IgD-negative memory B cell (primary cell): ENCODE measurements at regions not wholly inside any gene's neighbourhood (a gene's known extent, or its start where the extent isn't known, plus 50 kb on each side); places are given as distances from the start of the nearest gene placed in this dataset.

ENCODE experiments used
- H3K27ac Mint-ChIP-seq, 3 donors: one replicate each; pipeline ENCODE4 v1.8.0; 2020 to 2022; ENCODE audit warnings: mild to moderate bottlenecking in 3 of 3, mixed read lengths in 3 of 3, moderate library complexity in 1 of 3
- H3K27me3 Mint-ChIP-seq: one replicate; pipeline ENCODE4 v1.8.0; 2021; ENCODE audit warnings: mixed read lengths
- H3K36me3 Mint-ChIP-seq: one replicate; pipeline ENCODE4 v1.8.0; 2020; ENCODE audit warnings: mild to moderate bottlenecking, mixed read lengths
- H3K4me1 Mint-ChIP-seq, 3 donors: one replicate each; pipeline ENCODE4 v1.8.0; 2020 to 2022; ENCODE audit warnings: mixed read lengths in 3 of 3, mild to moderate bottlenecking in 1 of 3
- H3K4me3 Mint-ChIP-seq, 4 donors: one replicate each; pipeline ENCODE4 v1.8.0; 2020 to 2022; ENCODE audit warnings: mild to moderate bottlenecking in 4 of 4, mixed read lengths in 4 of 4, moderate library complexity in 3 of 4
- H3K9me3 Mint-ChIP-seq, 3 donors: one replicate each; pipeline ENCODE4 v1.8.0; 2020 to 2021; ENCODE audit warnings: mixed read lengths in 3 of 3, mild to moderate bottlenecking in 1 of 3

DNA sequence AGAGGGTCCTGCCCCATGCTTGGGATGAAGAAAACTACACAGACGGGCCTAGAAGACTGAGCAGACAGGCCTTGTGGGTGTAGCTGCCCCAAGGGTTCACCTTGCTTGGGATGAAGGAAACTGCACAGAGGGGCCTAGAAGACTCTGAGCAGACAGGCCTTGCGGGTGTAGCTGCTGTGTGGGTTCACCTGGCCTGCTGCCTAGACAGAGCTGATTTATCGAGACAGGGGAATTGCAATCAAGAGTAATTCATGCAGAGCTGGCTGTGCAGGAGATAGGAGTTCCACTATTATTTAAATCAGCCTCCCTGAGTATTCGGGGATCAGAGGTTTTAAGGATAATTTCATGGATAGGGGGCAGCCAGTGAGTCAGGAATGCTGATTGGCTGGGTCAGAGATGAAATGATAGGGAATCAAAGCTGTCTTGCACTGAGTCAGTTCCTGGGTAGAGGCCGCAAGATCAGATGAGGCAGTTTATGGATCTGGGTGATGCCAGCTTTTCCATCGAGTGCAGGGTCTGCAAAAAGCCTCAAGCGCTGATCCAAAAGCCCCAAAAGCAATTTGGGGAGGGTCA is 341.4 kb downstream of the GALR1 start:
- Mint-ChIP-seq H3K27me3 (peaks cover 2% of the 10 kb centered on the region), H3K27ac (no peak overlapping the region), H3K36me3 (no peaks in the 10 kb centered on the region), H3K9me3 (peaks cover 0 to 2% (median 0%) of the 10 kb centered on the region in 3 donors), H3K4me1 (no peaks in the 10 kb centered on the region), H3K4me3 (no peak overlapping the region)

DNA sequence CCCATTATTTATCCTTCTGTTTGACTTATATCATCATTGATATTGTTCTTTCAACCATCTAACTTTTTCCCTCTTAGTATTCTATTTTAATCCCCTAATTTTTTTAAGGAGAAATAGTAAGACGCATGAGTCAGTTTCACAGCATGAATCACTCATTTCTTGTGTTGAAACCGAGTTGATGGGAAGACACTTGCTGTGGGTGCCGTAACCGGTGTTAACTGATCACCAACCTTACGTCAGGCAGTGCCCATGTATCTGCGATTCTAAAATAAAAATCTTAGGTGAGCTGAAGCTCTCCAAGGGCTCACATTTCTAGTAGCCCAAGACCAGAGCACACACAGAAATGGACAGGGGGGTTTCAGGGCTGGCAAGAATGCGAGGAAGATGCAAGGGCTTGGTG is 348.1 kb downstream of the GALR1 start:
- Mint-ChIP-seq H3K27ac (no peak overlapping the region), H3K9me3 (no peaks in the 10 kb centered on the region), H3K4me3 (no peak overlapping the region), H3K27me3 (no peaks in the 10 kb centered on the region), H3K4me1 (no peaks in the 10 kb centered on the region), H3K36me3 (no peaks in the 10 kb centered on the region)

GRCh38 chr18:77600674-77601073 is 351.0 kb downstream of the GALR1 start:
- Mint-ChIP-seq H3K9me3 (no peaks in the 10 kb centered on the region), H3K27me3 (no peaks in the 10 kb centered on the region), H3K27ac (no peak overlapping the region), H3K36me3 (no peaks in the 10 kb centered on the region), H3K4me3 (no peak overlapping the region), H3K4me1 (no peaks in the 10 kb centered on the region)

- Mint-ChIP-seq H3K27me3 (no peaks in the 10 kb centered on the region), H3K27ac (no peak overlapping the region), H3K36me3 (no peaks in the 10 kb centered on the region), H3K9me3 (no peaks in the 10 kb centered on the region), H3K4me1 (no peaks in the 10 kb centered on the region), H3K4me3 (no peak overlapping the region)
Measured at GRCh38 chr18:77601567-77601966, 351.9 kb downstream of the GALR1 start.

DNA sequence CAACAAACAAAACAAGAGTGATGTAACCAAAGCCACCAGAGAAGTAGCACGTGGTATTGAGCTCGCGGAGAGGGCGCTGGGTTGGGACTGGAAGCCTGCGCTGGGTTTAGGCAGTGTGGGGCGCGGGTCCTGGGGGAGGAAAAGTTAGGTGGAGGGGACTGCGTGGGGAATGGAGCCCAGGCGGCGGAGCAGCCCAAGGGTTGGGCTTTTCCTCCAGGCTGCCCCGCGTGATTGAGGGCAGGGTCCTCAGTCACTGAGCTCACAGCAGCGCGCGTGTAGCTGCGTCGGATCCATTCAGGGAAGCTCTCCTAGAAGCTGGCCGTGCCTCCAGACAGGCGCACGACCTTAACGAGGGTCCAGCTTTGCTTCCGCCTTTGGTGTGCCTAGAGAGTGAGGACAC is 357.4 kb downstream of the GALR1 start:
- H3K27me3 Mint-ChIP-seq = no peaks in the 10 kb centered on the region
- no peak overlapping the region for H3K4me3 Mint-ChIP-seq
- H3K27ac Mint-ChIP-seq = no peak overlapping the region
- no peaks in the 10 kb centered on the region for H3K4me1 Mint-ChIP-seq
- H3K9me3 Mint-ChIP-seq = peaks cover 0 to 4% (median 0%) of the 10 kb centered on the region in 3 donors
- H3K36me3 Mint-ChIP-seq = no peaks in the 10 kb centered on the region

DNA sequence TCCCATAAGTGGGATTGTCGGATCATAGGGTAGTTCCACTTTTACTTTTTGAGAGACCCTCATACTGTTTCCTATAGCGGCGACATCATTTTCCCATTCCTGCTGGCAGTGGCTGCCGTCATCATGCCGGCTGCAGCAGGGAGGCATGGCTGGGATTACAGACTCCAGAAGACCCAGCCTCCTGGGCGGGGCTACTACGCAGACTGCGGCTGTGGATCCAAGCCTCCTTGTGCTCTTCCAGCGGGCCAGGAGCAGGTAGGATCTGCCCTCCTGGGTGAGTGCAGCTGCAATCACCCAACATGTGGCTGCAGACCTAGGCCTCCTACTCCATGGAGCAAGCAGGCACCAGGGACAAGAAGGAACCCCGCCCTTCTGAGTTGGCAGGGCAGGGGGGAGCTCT is 359.2 kb downstream of the GALR1 start:
- peaks cover 2% of the 10 kb centered on the region for H3K27me3 Mint-ChIP-seq
- peaks cover 0 to 4% (median 0%) of the 10 kb centered on the region in 3 donors for H3K9me3 Mint-ChIP-seq
- H3K4me3 Mint-ChIP-seq = no peak overlapping the region
- no peaks in the 10 kb centered on the region for H3K4me1 Mint-ChIP-seq
- H3K36me3 Mint-ChIP-seq = no peaks in the 10 kb centered on the region
- no peak overlapping the region for H3K27ac Mint-ChIP-seq

- Mint-ChIP-seq H3K4me1 (peaks cover 0 to 5% (median 4%) of the 10 kb centered on the region in 3 donors), H3K4me3 (no peak overlapping the region), H3K27ac (no peak overlapping the region), H3K36me3 (no peaks in the 10 kb centered on the region), H3K27me3 (peaks cover 6% of the 10 kb centered on the region), H3K9me3 (peaks cover 0 to 5% (median 0%) of the 10 kb centered on the region in 3 donors)
Measured at GRCh38 chr18:77617694-77618093, 368.0 kb downstream of the GALR1 start.

DNA sequence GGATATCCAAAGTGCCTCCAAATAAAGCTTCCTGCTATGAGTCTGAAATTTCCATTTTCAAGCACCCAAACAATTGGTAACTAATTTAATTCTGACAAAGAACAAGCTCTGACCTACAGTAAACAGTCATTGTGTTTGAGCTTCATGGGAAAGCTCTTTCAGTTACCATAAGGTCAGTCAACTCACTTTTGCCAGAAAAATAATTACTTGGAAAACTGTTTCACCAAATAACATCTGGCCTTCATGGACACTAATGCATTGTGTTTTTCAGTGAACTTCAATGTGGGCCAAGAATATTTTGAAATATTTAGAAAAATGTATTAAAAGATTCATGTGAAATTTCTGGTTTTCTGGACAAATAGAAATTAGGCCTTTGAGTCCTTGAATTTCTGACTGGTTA is 369.9 kb downstream of the GALR1 start:
- H3K36me3 Mint-ChIP-seq = no peaks in the 10 kb centered on the region
- no peak overlapping the region for H3K4me3 Mint-ChIP-seq
- H3K27ac Mint-ChIP-seq = no peak overlapping the region
- peaks cover 3% of the 10 kb centered on the region for H3K27me3 Mint-ChIP-seq
- H3K4me1 Mint-ChIP-seq = peaks cover 0 to 9% (median 4%) of the 10 kb centered on the region in 3 donors
- peaks cover 0 to 8% (median 0%) of the 10 kb centered on the region in 3 donors for H3K9me3 Mint-ChIP-seq

DNA sequence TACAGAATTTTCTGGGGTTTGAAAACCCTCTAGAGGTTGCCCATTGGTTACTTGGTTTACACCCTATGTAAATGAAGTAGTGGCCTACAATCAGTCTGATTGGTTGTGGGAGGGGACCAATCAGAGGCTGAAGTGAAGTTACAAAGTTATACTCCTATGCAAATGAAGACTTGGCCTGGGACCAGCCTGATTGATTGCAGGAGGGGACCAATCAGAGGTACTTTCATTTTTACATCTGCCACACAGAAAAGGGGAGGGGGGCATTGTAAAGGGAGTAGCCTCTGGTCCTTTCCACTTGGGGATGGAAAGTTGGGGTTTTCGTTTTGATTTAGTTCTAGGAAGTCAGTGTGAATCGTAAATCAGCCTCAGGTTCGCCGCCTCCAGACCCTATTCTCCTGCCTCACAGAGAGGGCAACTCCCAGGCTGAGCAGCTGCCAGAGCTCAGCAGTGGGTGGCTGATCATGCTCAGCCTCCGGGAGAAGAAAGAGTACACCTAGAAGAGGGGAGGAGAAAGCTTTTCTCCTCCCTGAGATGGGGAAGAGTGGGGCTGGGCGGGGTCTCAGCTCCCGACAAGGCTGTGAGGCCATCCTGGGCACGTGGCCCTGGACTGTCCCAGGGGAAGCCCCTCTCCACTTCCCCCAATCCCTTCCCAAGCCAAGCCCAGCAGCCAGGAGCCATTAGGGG is 372.5 kb downstream of the GALR1 start:
- no peak overlapping the region for H3K27ac Mint-ChIP-seq
- H3K4me3 Mint-ChIP-seq = peak overlapping the region in 3 of 4 donors; percentile 60 to 75 (median 67)
- H3K9me3 Mint-ChIP-seq = peaks cover 0 to 8% (median 0%) of the 10 kb centered on the region in 3 donors
- peaks cover 0 to 9% (median 4%) of the 10 kb centered on the region in 3 donors for H3K4me1 Mint-ChIP-seq
- H3K36me3 Mint-ChIP-seq = no peaks in the 10 kb centered on the region
- H3K27me3 Mint-ChIP-seq = peaks cover 3% of the 10 kb centered on the region

- Mint-ChIP-seq H3K4me3 (no peak overlapping the region), H3K4me1 (peaks cover 0 to 7% (median 6%) of the 10 kb centered on the region in 3 donors), H3K9me3 (peaks cover 0 to 2% (median 0%) of the 10 kb centered on the region in 3 donors), H3K27ac (no peak overlapping the region), H3K36me3 (peaks cover 2% of the 10 kb centered on the region), H3K27me3 (peaks cover 9% of the 10 kb centered on the region)
Measured at GRCh38 chr18:77632758-77633157, 383.1 kb downstream of the GALR1 start.

- no peak overlapping the region for H3K4me3 Mint-ChIP-seq
- H3K36me3 Mint-ChIP-seq = peaks cover 2% of the 10 kb centered on the region
- no peak overlapping the region for H3K27ac Mint-ChIP-seq
- H3K27me3 Mint-ChIP-seq = peaks cover 16% of the 10 kb centered on the region
- peaks cover 0 to 2% (median 0%) of the 10 kb centered on the region in 3 donors for H3K9me3 Mint-ChIP-seq
- peaks cover 0 to 7% (median 6%) of the 10 kb centered on the region in 3 donors for H3K4me1 Mint-ChIP-seq
Measured at GRCh38 chr18:77634494-77634893, 384.8 kb downstream of the GALR1 start.

GRCh38 chr18:77635451-77635850 is 385.8 kb downstream of the GALR1 start:
- Mint-ChIP-seq H3K27ac (no peak overlapping the region), H3K27me3 (peaks cover 16% of the 10 kb centered on the region), H3K4me1 (peaks cover 0 to 7% (median 6%) of the 10 kb centered on the region in 3 donors), H3K36me3 (peaks cover 2% of the 10 kb centered on the region), H3K4me3 (no peak overlapping the region), H3K9me3 (peaks cover 0 to 2% (median 0%) of the 10 kb centered on the region in 3 donors)

GRCh38 chr18:77635858-77636257 is 386.2 kb downstream of the GALR1 start:
- peaks cover 16% of the 10 kb centered on the region for H3K27me3 Mint-ChIP-seq
- no peak overlapping the region for H3K27ac Mint-ChIP-seq
- no peak overlapping the region for H3K4me3 Mint-ChIP-seq
- H3K36me3 Mint-ChIP-seq = peaks cover 2% of the 10 kb centered on the region
- H3K4me1 Mint-ChIP-seq = peaks cover 0 to 7% (median 6%) of the 10 kb centered on the region in 3 donors
- H3K9me3 Mint-ChIP-seq = peaks cover 0 to 2% (median 0%) of the 10 kb centered on the region in 3 donors

- Mint-ChIP-seq H3K9me3 (peaks cover 0 to 6% (median 5%) of the 10 kb centered on the region in 3 donors), H3K27me3 (no peaks in the 10 kb centered on the region), H3K4me1 (peaks cover 0 to 2% (median 0%) of the 10 kb centered on the region in 3 donors), H3K36me3 (no peaks in the 10 kb centered on the region), H3K4me3 (no peak overlapping the region), H3K27ac (no peak overlapping the region)
Measured at GRCh38 chr18:77645170-77645872, 395.7 kb downstream of the GALR1 start.

- H3K4me1 Mint-ChIP-seq = peaks cover 0 to 2% (median 0%) of the 10 kb centered on the region in 3 donors
- H3K27ac Mint-ChIP-seq = no peak overlapping the region
- H3K9me3 Mint-ChIP-seq = peaks cover 0 to 6% (median 5%) of the 10 kb centered on the region in 3 donors
- no peak overlapping the region for H3K4me3 Mint-ChIP-seq
- no peaks in the 10 kb centered on the region for H3K27me3 Mint-ChIP-seq
- H3K36me3 Mint-ChIP-seq = no peaks in the 10 kb centered on the region
Measured at GRCh38 chr18:77647472-77647871, 397.8 kb downstream of the GALR1 start.
